Mesodermal cell (in vitro differentiated cells): ENCODE measurements at regions not wholly inside any gene's neighbourhood (a gene's known extent, or its start where the extent isn't known, plus 50 kb on each side); places are given as distances from the start of the nearest gene placed in this dataset.

Source experiments
- H3K27ac ChIP-seq: 2 replicates; pipeline ENCODE4 v1.7.0; 2013; ENCODE audit warnings: mild to moderate bottlenecking, low read depth, low read length, moderate library complexity; ENCODE audit not compliant: severe bottlenecking
- H3K36me3 ChIP-seq: 2 replicates; pipeline ENCODE4 v1.7.1; 2013; ENCODE audit warnings: mild to moderate bottlenecking, low read length, moderate library complexity; ENCODE audit not compliant: control insufficient read depth, insufficient read depth
- H3K4me1 ChIP-seq: one replicate; pipeline ENCODE4 v1.7.1; 2013; ENCODE audit warnings: mild to moderate bottlenecking, low read length; ENCODE audit not compliant: insufficient read depth, control insufficient read depth, poor library complexity, severe bottlenecking
- H3K4me3 ChIP-seq: 2 replicates; pipeline ENCODE4 v1.7.0; 2013; ENCODE audit warnings: low read length, control low read depth, mild to moderate bottlenecking; ENCODE audit not compliant: insufficient read depth, poor library complexity, severe bottlenecking; ENCODE audit errors: extremely low read depth
- H3K9me3 ChIP-seq: 2 replicates; pipeline ENCODE4 v1.7.1; 2013; ENCODE audit warnings: mild to moderate bottlenecking, low read length, moderate library complexity; ENCODE audit not compliant: control insufficient read depth
- WGBS, 2 experiments: methylation state at CpG; one replicate each; pipeline ENCODE4 v1.1.5; 2013; ENCODE audit warnings: missing lambda C conversion rate in 2 of 2; ENCODE audit not compliant: insufficient coverage in 2 of 2; 5-methylcytosine and 5-hydroxymethylcytosine counted together

DNA sequence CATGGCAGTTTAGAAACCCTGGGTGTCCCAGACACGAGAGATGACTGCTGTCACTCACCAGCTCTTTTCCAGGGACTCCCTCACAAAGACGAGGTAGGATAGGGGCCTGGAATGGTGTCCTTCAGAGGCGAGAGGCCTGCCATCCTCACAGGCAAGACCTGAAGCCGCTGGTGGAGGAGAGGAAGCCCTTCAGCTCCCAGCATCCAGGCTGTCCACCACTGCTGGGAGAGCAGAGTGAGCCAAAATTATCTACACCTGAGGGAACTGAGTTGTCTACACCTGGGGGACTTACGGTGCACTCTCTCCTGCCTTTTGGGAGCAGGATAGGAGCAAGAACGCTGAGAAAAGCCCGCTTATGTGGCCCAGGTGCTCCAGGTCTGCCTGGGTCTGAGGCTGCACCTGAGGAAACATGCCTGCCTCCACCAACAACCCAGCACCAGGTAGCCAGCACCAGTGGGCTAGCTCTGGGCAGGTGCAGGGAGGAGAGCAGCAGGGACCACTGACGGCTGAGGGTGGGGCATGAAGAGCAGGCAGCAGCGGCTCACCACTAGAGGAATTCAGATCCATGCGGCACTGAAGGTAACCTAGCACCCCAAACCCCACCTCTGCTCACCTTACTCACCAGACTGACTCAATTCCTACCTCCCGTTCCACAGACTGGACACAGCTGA, 357.2 kb downstream of the SH2D4B start:
- WGBS, 2 experiments, result 51 to 59% methylated on average over 6 to 9 of the region's 11 CpGs
- no peaks in the 10 kb centered on the region for H3K9me3 ChIP-seq
- H3K27ac ChIP-seq, result no peak overlapping the region
- H3K36me3 ChIP-seq, result no peaks in the 10 kb centered on the region
- no peaks in the 10 kb centered on the region for H3K4me1 ChIP-seq
- no peak overlapping the region for H3K4me3 ChIP-seq

- Histone ChIP-seq H3K27ac (no peak overlapping the region), H3K9me3 (no peaks in the 10 kb centered on the region), H3K36me3 (no peaks in the 10 kb centered on the region), H3K4me1 (no peaks in the 10 kb centered on the region), H3K4me3 (no peak overlapping the region)
- WGBS, 2 experiments, result no CpG with 5 or more reads among the region's 5 CpGs
Measured at GRCh38 chr10:80896076-80896475, 358.4 kb downstream of the SH2D4B start.

- WGBS, 2 experiments, result 84 to 85% methylated on average over 6 of the region's 7 CpGs
Measured at GRCh38 chr10:80896959-80897358, 359.3 kb downstream of the SH2D4B start.

DNA sequence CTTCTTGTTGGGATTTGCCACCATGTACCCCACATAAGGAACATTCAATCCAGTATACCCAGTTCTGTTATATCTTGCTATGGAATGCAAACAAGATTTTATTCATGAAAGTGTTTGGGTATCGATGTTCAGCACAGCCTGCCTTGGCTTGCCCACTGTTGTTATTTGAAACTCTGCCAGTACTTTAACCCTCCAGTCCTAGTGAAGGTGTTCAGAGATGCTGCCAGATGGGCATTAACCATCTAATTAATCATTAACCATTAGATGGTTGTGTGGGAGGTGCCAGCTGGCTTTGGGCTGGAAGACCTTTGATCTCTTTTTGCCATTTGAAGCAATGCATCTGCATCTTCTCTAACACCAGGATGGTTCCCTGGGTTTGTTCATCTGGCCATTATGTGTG, 363.0 kb downstream of the SH2D4B start:
- H3K9me3 ChIP-seq, result no peaks in the 10 kb centered on the region
- WGBS, 2 experiments, result no CpG with 5 or more reads among the region's 1 CpG

More at GRCh38 chr10:80896959-80897358, 359.3 kb downstream of the SH2D4B start:
- H3K4me3 ChIP-seq, result no peak overlapping the region
- no peaks in the 10 kb centered on the region for H3K4me1 ChIP-seq
- no peak overlapping the region for H3K27ac ChIP-seq
- no peaks in the 10 kb centered on the region for H3K9me3 ChIP-seq
- no peaks in the 10 kb centered on the region for H3K36me3 ChIP-seq

DNA sequence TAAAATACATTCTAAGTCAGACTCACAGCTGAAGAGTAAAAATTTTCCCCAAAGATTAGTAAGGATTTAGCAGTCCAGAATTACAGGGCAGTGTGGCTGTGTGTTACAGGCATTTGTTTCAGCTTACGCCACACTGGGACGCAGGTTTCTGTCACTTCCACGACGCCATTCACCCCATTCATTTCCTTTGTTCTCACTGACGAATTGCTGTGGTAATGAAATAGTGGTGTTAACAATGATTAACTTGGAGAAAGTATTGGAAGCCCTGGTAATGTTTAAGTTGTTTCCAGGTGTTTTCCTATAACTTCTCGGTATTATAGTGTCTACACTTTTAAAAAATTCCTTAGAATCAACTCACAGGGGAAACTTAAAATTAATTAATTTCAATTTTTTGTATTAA, 370.9 kb downstream of the SH2D4B start:
- WGBS, 2 experiments, result 100% methylated on average over 1 of the region's 6 CpGs; no CpG with 5 or more reads in 1 of the 2 experiments
- Histone ChIP-seq H3K9me3 (no peaks in the 10 kb centered on the region), H3K4me1 (no peaks in the 10 kb centered on the region), H3K27ac (no peak overlapping the region), H3K4me3 (no peak overlapping the region), H3K36me3 (no peaks in the 10 kb centered on the region)

More for the DNA sequence above, 363.0 kb downstream of the SH2D4B start:
- no peak overlapping the region for H3K27ac ChIP-seq
- no peaks in the 10 kb centered on the region for H3K36me3 ChIP-seq
- H3K4me1 ChIP-seq, result no peaks in the 10 kb centered on the region
- no peak overlapping the region for H3K4me3 ChIP-seq

GRCh38 chr10:80909254-80909653, 371.6 kb downstream of the SH2D4B start:
- Histone ChIP-seq H3K36me3 (no peaks in the 10 kb centered on the region), H3K9me3 (no peaks in the 10 kb centered on the region), H3K4me1 (no peaks in the 10 kb centered on the region), H3K27ac (no peak overlapping the region), H3K4me3 (no peak overlapping the region)
- 60 to 100% methylated on average over 1 of the region's 5 CpGs for WGBS, 2 experiments

GRCh38 chr10:80917636-80918035, 379.9 kb downstream of the SH2D4B start:
- Histone ChIP-seq H3K4me3 (no peak overlapping the region), H3K27ac (no peak overlapping the region), H3K4me1 (peaks cover 12% of the 10 kb centered on the region), H3K36me3 (no peaks in the 10 kb centered on the region), H3K9me3 (no peaks in the 10 kb centered on the region)
- WGBS, 2 experiments, result 84 to 90% methylated on average over 2 to 3 of the region's 5 CpGs

DNA sequence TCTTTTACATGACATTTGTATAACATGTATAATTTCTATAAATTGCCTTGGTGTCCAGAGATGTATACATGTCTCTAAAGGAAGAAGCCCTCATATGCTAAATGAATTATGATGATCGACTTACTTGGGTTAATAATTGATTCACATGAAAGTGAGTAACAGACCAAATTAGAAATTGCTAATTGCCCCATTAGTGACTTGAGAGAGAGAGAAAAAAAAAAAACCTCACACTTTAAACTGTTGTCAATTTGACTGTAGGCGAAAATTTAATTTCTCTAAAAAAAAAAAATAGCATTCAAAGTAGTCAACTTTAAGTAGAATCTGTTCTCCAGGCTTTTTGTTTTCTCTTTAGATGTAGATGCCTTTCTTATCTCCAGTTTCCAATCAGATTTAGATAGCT, 383.3 kb downstream of the SH2D4B start:
- Histone ChIP-seq H3K36me3 (no peaks in the 10 kb centered on the region), H3K27ac (no peak overlapping the region), H3K9me3 (no peaks in the 10 kb centered on the region), H3K4me1 (peaks cover 12% of the 10 kb centered on the region), H3K4me3 (no peak overlapping the region)
- no CpG with 5 or more reads among the region's 2 CpGs for WGBS, 2 experiments

GRCh38 chr10:80924063-80924952, 386.6 kb downstream of the SH2D4B start:
- Histone ChIP-seq H3K9me3 (no peaks in the 10 kb centered on the region), H3K36me3 (no peaks in the 10 kb centered on the region), H3K4me3 (no peak overlapping the region), H3K27ac (no peak overlapping the region), H3K4me1 (peaks cover 7% of the 10 kb centered on the region)
- WGBS, 2 experiments, result 42 to 43% methylated on average over 3 to 4 of the region's 7 CpGs

DNA sequence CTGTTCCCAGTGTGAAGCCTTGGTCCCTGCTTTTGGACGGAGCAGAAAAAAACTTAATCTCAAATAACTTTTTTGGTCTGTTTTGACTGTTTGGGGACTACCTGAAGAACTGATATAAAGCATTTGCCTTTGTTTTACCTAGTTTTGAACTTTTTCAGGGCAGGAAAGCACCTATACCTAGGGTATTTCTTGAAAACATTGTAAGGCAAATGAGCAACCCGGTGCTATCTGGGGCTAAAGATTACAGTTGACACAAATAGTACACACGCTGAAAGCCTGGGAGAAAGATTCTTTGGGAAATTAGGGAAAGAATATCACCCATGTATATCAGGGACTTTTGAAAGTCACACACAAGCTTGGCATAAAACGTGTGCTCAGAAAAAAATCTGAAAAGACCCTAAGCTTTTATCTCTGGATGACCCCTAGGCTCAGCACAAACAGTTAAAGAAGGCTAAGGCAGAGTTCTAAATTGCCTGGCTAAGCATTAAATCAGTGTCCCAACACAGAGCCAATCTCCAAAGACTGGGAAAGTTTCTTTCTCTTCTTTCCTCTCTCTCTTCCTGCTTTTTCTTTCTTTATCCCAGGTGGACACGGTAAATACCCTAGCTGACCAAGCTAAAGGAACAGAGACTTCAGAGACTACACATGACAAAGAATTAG, 389.8 kb downstream of the SH2D4B start:
- WGBS, 2 experiments, result 0 to 23% methylated on average over 1 to 2 of the region's 5 CpGs

More for the DNA sequence above, 389.8 kb downstream of the SH2D4B start:
- Histone ChIP-seq H3K27ac (no peak overlapping the region), H3K4me3 (no peak overlapping the region), H3K36me3 (no peaks in the 10 kb centered on the region), H3K9me3 (no peaks in the 10 kb centered on the region), H3K4me1 (no peaks in the 10 kb centered on the region)
